ENCODE measurements at regions not wholly inside any gene's neighbourhood (a gene's known extent, or its start where the extent isn't known, plus 50 kb on each side); places are given as distances from the start of the nearest gene placed in this dataset.
"Not testable (repeated sequence)": the region's sequence is repeated elsewhere in the genome, so short reads cannot be mapped to it uniquely, and the experiment has no call there.

DNA sequence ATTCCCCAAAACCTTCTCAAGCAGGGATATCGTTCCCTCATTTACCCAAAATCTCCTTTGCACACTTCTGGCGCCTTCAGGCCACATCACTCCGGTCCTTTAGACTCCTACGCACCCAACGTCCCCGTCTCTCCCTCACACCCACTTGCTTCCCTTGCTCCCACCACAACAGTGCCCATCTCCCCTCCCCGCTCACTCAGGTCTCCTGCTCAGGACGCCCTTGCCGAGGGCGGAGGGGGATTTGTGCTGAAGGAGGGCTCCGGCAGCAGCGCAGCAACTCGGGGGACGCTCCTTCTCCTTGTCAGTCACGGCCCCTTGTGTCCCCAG lies 71.6 kb downstream of the PCMTD2 start:
- H3K27ac ChIP-seq; DNase-seq; H3K4me3 ChIP-seq; intact Hi-C loops (cut with DNase I); H3K9me3 ChIP-seq; H3K36me3 ChIP-seq; H3K4me1 ChIP-seq: not testable (repeated sequence)
- WGBS, 2 donors = 14 to 15% methylated on average over 10 to 13 of the region's 15 CpGs
- ATAC-seq = peak in 2 of 8 donors; percentile 11 to 32
- H3K27me3 ChIP-seq = peaks cover 0 to 26% (median 4%) of the 10 kb centered on the region in 7 donors

DNA sequence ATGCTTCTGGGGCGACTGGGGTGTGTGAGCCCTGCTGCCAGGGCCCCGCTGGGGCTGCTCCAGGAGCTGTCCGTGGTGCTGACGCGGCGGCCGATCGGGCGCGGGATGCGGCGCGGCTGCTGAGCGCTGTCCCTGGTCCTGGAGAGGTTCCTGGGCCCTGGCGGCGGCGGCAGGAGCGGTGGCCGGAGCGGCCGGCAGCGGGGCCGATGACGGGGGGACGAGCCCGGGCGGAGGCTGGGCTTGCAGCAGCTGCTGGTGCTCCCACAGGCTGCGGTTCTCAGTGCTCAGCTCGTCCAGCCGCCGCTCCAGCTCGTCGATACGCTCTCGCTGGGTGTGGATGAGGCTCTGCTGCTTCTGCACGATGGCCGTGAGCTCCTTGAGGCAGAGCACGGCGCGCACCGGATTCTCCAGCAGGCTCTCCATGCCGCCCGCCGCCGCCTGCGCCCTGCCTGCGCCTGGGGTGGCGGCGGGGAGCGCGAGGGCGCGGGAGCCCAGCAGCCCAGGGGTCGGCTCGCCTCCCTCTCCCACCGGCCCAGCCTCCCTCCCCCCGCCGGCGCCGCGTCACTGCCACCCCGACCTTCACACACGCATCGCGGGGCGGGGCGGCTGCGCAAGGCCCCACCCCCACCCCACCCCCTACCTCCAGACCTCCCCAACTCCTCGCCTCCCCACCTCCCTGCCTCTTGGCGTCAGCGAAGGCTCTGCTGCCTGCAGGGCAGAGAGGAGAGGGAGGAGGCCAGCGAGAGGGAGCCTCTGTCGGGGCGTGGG lies 72.2 kb downstream of the PCMTD2 start:
- H3K9me3 ChIP-seq; H3K36me3 ChIP-seq; H3K27ac ChIP-seq; H3K4me1 ChIP-seq; intact Hi-C loops (cut with DNase I); H3K4me3 ChIP-seq; DNase-seq: not testable (repeated sequence)
- 1 to 3% methylated on average over 24 to 48 of the region's 74 CpGs for WGBS, 2 donors
- ATAC-seq = peak; percentile 87 to 97 (median 96)
- H3K27me3 ChIP-seq = peaks cover 0 to 29% (median 9%) of the 10 kb centered on the region in 7 donors

DNA sequence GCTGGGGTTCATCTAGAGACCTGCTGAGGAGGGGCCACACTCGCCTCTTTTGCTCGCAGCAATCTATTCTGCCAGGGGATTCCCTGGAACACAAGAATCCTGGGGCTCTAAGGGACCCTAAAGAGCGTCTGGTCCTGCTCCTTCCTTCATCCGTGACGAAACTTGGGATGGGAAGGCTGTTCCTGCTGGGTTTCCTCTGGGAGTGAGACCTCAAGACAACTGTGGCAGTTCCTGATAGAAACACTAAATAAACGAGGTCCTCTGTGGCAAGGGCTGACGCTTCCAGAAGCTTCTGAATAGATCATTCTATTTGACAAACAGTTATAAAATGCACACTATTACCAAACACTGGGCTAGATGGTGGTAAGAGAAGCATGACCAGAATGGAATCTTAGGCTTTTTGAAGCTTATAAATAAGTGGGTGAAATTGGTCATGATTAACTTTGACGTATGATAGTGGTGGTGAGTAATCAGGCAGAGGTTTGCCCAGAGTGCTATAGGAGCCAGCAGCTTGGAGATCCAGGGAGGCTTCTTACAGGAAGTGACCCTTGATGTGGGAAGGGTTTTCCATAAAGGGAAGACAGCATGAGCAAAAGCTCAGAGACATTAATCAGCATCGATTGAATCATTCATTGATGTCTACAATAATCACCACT lies 73.2 kb downstream of the PCMTD2 start:
- ATAC-seq; H3K4me3 ChIP-seq; intact Hi-C loops (cut with DNase I); H3K27ac ChIP-seq; H3K4me1 ChIP-seq; DNase-seq; H3K36me3 ChIP-seq: not testable (repeated sequence)
- Histone ChIP-seq H3K9me3 (peaks cover 0 to 12% (median 0%) of the 10 kb centered on the region in 11 donors), H3K27me3 (peaks cover 0 to 38% (median 10%) of the 10 kb centered on the region in 7 donors)
- 46 to 47% methylated on average over 7 of the region's 9 CpGs for WGBS, 2 donors

DNA sequence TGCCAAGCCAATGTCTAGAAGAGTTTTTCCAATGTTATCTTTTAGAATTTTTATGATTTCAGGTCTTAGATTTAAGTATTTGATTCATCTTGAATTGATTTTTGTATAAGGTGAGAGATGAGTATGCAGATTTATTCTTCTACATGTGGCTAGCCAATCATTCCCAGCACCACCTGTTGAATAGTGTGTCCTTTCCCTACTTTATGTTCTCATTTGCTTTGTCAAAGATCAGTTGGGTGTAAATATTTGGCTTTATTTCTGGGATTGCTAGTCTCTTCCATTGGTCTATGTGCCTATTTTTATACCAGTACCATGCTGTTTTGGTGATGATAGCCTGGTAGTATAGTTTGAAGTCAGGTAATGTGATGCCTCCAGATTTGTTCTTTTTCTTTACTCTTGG lies 77.1 kb downstream of the PCMTD2 start:
- H3K36me3 ChIP-seq; ATAC-seq; H3K4me1 ChIP-seq; H3K27ac ChIP-seq; DNase-seq; H3K4me3 ChIP-seq; intact Hi-C loops (cut with DNase I): not testable (repeated sequence)
- Histone ChIP-seq H3K27me3 (peaks cover 0 to 34% (median 8%) of the 10 kb centered on the region in 7 donors), H3K9me3 (peaks cover 0 to 12% (median 0%) of the 10 kb centered on the region in 11 donors)
